C4-2B (cell line): ENCODE measurements at regions not wholly inside any gene's neighbourhood (a gene's known extent, or its start where the extent isn't known, plus 50 kb on each side); places are given as distances from the start of the nearest gene placed in this dataset.

Source experiments
- H3K27ac ChIP-seq: fragments of 450-650 bp; 2 replicates; pipeline ENCODE4 v1.5.1; 2017
- CTCF ChIP-seq: fragments of 450-650 bp; conservative IDR thresholded peaks from 2 replicates; pipeline ENCODE4 v1.5.1; 2017; ENCODE audit warnings: mild to moderate bottlenecking
- ZFX ChIP-seq: fragments of 450-650 bp; IDR thresholded peaks from 2 replicates; pipeline ENCODE4 v1.6.1; 2017

DNA sequence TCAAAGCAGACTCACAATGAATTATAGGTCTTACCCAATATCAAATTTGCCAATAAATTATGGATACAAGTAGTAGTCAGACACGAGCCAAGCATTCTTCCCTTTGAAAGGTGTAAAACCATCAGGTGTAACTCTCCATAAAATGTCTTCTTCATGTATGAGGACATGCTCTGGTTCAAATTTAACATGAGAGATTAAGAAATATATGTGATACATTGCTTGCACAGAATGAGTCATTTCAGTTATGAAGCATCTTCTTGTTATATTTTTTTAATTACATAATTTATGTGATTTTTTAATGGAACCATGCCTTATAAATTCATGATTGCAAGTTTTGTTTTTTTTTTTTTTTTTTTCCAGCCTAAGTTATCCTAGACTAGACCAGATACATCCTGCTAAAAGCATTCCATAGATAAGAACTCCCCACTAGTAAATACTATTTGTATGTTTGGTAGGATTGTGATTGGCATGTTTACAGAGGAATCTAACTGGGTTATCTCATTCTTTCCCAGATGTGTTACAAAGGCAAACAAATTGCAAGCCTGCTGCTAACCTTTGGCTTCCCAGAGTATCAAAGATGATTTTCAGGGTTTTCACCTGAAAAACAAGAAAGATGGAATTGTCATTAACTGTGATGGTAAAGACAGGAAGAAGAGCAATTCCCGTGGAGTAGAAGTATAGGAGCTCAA, 621.9 kb downstream of the XIRP2 start:
- TF ChIP-seq ZFX = no peak
- H3K27ac ChIP-seq = no peak overlapping the region

DNA sequence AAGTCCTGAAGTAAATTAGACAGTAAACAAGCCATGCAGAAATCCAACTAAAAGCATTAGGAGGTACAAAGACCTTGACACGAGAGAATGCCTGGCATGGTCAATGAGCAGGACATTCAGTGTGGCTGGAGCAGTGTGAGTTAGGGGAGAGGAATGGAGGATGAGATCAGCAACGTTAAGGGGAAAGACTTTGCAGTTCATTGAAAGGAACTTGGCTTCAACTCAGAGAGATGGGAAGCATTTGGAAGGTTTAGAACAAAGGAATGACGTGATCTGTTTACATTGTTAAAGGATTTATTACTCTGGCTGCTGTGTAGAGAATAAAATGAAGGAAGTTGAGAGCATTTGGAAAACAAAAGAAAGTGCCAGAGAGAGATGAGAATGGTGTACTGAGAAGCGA, 621.3 kb downstream of the XIRP2 start:
- TF ChIP-seq CTCF (no peak), ZFX (no peak)
- H3K27ac ChIP-seq = no peak overlapping the region; the same call in 1 of the 2 replicates

- H3K27ac ChIP-seq = no peak overlapping the region
- TF ChIP-seq CTCF (no peak), ZFX (no peak)
These were observed 620.4 kb downstream of the XIRP2 start for GRCh38 chr2:167508709-167509108.

- TF ChIP-seq ZFX = no peak
- TF ChIP-seq CTCF = no peak
- no peak overlapping the region for H3K27ac ChIP-seq
These were observed 618.1 kb downstream of the XIRP2 start for GRCh38 chr2:167506395-167506794.

DNA sequence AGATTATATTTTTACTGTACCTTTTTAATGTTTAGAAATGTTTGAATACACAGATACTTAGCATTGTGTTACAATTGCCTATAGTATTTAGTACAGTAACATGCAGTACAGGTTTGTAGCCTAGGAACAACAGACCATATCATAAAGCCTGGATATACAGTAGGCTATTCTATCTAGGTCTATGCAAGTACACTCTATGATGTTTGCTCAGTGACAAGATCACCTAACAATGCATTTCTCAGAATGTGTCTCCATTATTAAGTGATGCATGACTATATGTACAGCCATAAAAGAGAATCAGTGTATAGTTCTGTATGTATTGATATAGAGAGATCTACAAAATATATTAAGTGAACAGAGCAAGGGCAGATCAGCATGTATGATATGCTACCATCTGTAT, 616.4 kb downstream of the XIRP2 start:
- no peak overlapping the region for H3K27ac ChIP-seq
- TF ChIP-seq ZFX (no peak), CTCF (no peak)

- no peak overlapping the region for H3K27ac ChIP-seq
- TF ChIP-seq ZFX = no peak
- no peak for TF ChIP-seq CTCF
These were observed 615.8 kb downstream of the XIRP2 start for GRCh38 chr2:167504061-167504460.

DNA sequence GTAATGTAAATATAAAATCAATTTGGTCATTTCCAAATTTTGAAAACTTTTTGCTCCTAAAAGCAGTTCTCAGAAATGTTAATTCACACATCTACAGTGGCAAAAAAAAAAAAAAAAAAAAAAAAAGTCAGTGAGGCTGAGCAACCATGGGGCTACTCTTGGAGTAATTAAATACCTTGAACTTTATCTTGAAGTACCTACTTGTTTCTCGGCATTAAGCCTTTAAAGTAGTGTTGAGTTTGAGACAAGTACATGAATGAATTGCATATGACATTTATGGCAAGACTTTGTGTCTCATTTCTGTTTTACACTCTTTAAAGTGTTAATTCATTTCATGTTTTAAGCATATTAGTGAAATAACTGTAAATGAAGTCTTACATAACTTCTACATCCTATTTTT, 613.3 kb downstream of the XIRP2 start:
- TF ChIP-seq ZFX (no peak), CTCF (no peak)
- no peak overlapping the region for H3K27ac ChIP-seq

GRCh38 chr2:167493862-167494261, 605.6 kb downstream of the XIRP2 start:
- no peak overlapping the region for H3K27ac ChIP-seq
- no peak for TF ChIP-seq CTCF
- no peak for TF ChIP-seq ZFX
